ENCODE measurements at regions not wholly inside any gene's neighbourhood (a gene's known extent, or its start where the extent isn't known, plus 50 kb on each side); places are given as distances from the start of the nearest gene placed in this dataset.

- DNase-seq (ENCODE audit: low spot score) = peak; percentile 69
Observed at GRCh38 chr15:66931768-66932633, 133.4 kb upstream of the SMAD3 start.

GRCh38 chr15:66932634-66933024 lies 132.8 kb upstream of the SMAD3 start:
- no peak for DNase-seq (ENCODE audit: low spot score)

- DNase-seq (ENCODE audit: low spot score) = no peak
Observed at GRCh38 chr15:66933932-66934867, 131.2 kb upstream of the SMAD3 start.

GRCh38 chr15:66934868-66935520 lies 130.4 kb upstream of the SMAD3 start:
- no peak for DNase-seq (ENCODE audit: low spot score)

- no peak for DNase-seq (ENCODE audit: low spot score)
Observed at GRCh38 chr15:66935688-66936087, 129.7 kb upstream of the SMAD3 start.

DNA sequence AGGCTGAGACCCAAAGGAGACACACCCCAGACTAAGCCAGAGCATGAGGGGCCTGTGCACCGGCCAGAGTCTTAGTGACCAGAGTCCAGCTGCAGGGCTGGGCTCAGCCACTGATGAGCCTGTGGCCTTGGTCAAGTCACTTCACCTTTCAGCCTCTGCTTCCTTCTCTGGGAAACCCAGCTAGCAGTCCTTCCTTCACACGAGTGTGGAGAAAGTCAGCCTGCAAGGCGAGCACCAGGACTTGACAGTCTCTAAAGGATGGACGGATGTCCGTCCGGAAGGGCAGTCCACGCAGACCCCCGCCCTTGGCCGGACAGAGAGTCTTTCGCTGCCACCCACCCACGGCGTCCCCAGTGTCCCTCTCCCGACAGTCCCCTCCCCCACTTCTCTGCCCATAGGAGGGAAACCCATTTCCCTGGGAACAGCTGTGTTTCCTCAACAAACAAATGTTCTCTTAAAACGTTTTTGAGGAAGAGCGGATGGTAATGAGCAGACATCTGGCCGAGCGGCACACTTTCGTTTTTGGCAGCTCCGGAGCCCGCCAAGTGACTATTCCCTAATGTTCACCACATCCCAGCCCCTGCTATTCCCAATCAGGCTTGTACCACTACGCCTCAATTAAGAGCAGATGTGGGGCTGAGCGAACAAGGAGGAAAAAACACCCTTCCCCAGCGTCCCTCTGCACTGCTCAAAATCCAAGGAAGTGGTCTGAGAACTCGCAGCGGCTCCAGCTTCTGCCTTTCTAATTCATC lies 129.1 kb upstream of the SMAD3 start:
- DNase-seq (ENCODE audit: low spot score) = peak; percentile 80

GRCh38 chr15:66936861-66937582 lies 128.4 kb upstream of the SMAD3 start:
- no peak for DNase-seq (ENCODE audit: low spot score)

GRCh38 chr15:66937588-66937987 lies 127.8 kb upstream of the SMAD3 start:
- no peak for DNase-seq (ENCODE audit: low spot score)

- DNase-seq (ENCODE audit: low spot score) = no peak
Observed at GRCh38 chr15:66938114-66938830, 127.1 kb upstream of the SMAD3 start.

- no peak for DNase-seq (ENCODE audit: low spot score)
Observed at GRCh38 chr15:66939016-66939415, 126.4 kb upstream of the SMAD3 start.

DNA sequence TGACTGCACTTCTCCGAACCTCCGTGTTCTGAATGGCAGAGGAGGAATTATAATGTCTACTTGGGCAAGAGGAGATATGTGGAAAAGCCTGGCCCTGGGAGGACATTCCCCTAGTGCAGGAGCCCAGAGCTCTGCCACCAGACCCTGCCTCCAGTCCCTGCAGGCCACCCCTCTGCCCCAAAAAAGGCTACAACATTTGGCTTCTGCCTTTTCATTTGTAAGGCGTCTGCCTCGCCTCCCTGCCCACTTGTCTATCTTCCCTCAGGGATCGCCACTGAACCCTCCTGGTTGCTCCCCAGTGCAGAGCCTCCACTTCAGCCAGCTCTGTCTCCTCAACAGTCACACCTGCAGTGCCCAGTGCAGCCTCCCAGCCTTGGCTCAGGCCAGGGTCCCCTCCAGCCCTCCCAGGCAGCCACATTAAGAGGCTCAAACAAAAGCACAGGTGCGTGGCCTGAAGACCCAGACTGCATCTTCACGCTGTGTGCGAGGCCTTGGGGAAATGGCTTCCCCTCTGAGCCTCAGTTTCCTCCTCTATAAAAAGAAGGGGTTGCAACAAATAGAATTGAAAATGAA lies 125.9 kb upstream of the SMAD3 start:
- DNase-seq (ENCODE audit: low spot score) = no peak

- no peak for DNase-seq (ENCODE audit: low spot score)
Observed at GRCh38 chr15:66940368-66940767, 125.0 kb upstream of the SMAD3 start.

GRCh38 chr15:66941108-66941711 lies 124.2 kb upstream of the SMAD3 start:
- no peak for DNase-seq (ENCODE audit: low spot score)

GRCh38 chr15:66941791-66942190 lies 123.6 kb upstream of the SMAD3 start:
- no peak for DNase-seq (ENCODE audit: low spot score)

DNA sequence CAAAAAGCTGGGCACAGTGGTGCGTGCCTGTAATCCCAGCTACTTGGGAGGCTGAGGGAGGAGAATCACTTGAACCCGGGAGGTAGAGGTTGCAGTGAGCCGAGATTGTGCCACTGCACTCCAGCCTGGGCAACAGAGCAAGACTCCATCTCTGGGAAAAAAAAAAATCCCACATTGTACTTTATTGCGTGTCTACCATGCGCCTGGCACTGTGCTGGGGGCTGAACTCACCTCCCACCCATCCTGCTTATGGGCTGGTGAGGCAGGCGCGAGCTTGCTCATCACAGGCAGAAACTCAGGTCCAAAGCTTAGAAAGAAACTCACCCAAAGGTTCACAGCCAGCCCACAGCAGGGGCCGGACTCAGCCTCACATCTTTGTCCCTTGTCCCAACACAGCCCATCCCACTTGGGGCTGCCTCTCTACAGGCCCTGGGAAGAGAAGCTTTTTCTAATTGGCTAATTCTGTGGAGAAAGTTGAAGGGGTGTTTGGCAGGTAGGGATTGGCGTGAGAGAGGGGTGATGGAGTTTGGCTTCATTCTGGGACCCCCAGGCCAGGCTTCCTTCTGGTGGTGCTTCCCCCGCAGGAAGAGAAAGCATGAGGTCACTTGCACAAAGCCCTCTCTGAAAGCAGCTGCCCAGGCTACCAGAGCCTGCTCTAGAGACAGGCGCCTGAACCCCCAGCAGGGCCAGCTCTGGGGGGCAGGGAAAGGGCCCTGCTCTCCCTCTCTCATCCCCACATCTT lies 122.6 kb upstream of the SMAD3 start:
- no peak for DNase-seq (ENCODE audit: low spot score)

GRCh38 chr15:66943456-66944095 lies 121.8 kb upstream of the SMAD3 start:
- DNase-seq (ENCODE audit: low spot score) = no peak

DNA sequence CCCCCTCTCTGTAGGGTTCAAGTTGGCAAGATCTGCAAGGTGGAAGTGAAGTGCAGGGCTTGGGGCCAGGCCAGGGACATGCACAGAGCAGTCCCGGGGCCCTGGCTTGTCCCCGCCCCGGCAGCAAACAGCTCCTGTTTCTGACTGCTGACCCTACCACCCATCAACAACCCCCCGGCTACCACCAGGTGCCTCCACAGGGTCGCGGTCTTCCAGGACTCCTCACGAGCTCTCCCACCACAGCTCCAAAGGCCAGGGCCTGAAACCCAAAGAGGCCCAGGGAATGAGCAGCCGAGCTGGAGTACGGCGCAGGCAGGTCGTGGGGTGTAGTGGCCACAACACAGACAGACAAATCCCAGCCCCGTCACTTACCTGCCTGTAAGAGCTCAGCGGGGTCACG lies 121.3 kb upstream of the SMAD3 start:
- DNase-seq (ENCODE audit: low spot score) = no peak

- no peak for DNase-seq (ENCODE audit: low spot score)
Observed at GRCh38 chr15:66945286-66945685, 120.1 kb upstream of the SMAD3 start.

Measured in AG20443 (cell line).